Prostate gland (tissue), 2 donors: ENCODE measurements at regions not wholly inside any gene's neighbourhood (a gene's known extent, or its start where the extent isn't known, plus 50 kb on each side); places are given as distances from the start of the nearest gene placed in this dataset.

Experiments
- DNase-seq: peaks from one replicate; pipeline ENCODE4 v3.0.0-alpha.2; 2019; ENCODE audit warnings: low spot score
- H3K27ac ChIP-seq, 2 donors: fragments of 200-600 bp; sonication (generic); 2 replicates each; pipeline ENCODE4 v1.5.1; 2017 to 2019
- H3K27me3 ChIP-seq: fragments of 200-600 bp; sonication (generic); replicated peaks from 2 replicates; pipeline ENCODE4 v1.5.1; 2019; ENCODE audit not compliant: insufficient read depth
- H3K36me3 ChIP-seq, 2 donors: fragments of 200-600 bp; sonication (generic); 1 replicate in 1 of 2; 2 replicates in 1 of 2; pipeline versions ENCODE4 v1.5.1 to v1.8.1; 2017 to 2019
- H3K4me1 ChIP-seq: fragments of 200-600 bp; sonication (generic); replicated peaks from 2 replicates; pipeline ENCODE4 v1.5.1; 2019
- H3K4me3 ChIP-seq, 2 donors: fragments of 200-600 bp; sonication (generic); 2 replicates each; pipeline ENCODE4 v1.5.1; 2017 to 2019
- H3K9me3 ChIP-seq: fragments of 200-600 bp; sonication (generic); 2 replicates; pipeline ENCODE4 v1.5.1; 2017
- CTCF ChIP-seq, 4 experiments: fragments of 200-600 bp in 2 of 4; fragments of 450-650 bp in 2 of 4; sonication (generic) in 2 of 4; IDR thresholded peaks; 1 replicate in 3 of 4; 2 replicates in 1 of 4; pipeline ENCODE4 v1.5.1; 2016 to 2019; ENCODE audit warnings: antibody characterized with exemption in 4 of 4, mild to moderate bottlenecking in 2 of 4, moderate library complexity in 2 of 4
- POLR2A ChIP-seq: fragments of 450-650 bp; IDR thresholded peaks from one replicate; pipeline ENCODE4 v1.6.1; 2016; ENCODE audit warnings: antibody characterized with exemption, mild to moderate bottlenecking
- POLR2AphosphoS5 ChIP-seq: sonication (generic); formaldehyde crosslinking; IDR thresholded peaks from one replicate; pipeline ENCODE4 v1.6.1; 2017; ENCODE audit warnings: antibody characterized with exemption
- WGBS: methylation state at CpG from one replicate; pipeline ENCODE4 v1.1.5; 2018; 5-methylcytosine and 5-hydroxymethylcytosine counted together
- intact Hi-C: fragments of 100-400 bp; cut with DNase I; formaldehyde crosslinking; loops from one replicate; pipeline ENCODE4 v1.14.2; 2022

- no peak for DNase-seq
- no peak overlapping the region for H3K4me3 ChIP-seq
- H3K27ac ChIP-seq, result no peak overlapping the region
- 68% methylated on average over 4 of the region's 4 CpGs for WGBS
- no peaks in the 10 kb centered on the region for H3K4me1 ChIP-seq
- intact Hi-C loops, result no loop called here
- no peaks in the 10 kb centered on the region for H3K36me3 ChIP-seq
- no peak for TF ChIP-seq POLR2AphosphoS5
- TF ChIP-seq CTCF (IDR thresholded peaks at IDR 0.05), result no peak
- no peak for TF ChIP-seq POLR2A
- no peaks in the 10 kb centered on the region for H3K27me3 ChIP-seq
- no peaks in the 10 kb centered on the region for H3K9me3 ChIP-seq
These were observed 1020.9 kb upstream of the INTU start for GRCh38 chr4:126611900-126612299.

GRCh38 chr4:126614356-126614855 lies 1018.4 kb upstream of the INTU start:
- H3K36me3 ChIP-seq, result no peaks in the 10 kb centered on the region
- no peak overlapping the region for H3K27ac ChIP-seq
- no peaks in the 10 kb centered on the region for H3K4me1 ChIP-seq
- no peak for DNase-seq
- H3K4me3 ChIP-seq, result no peak overlapping the region
- H3K27me3 ChIP-seq, result no peaks in the 10 kb centered on the region
- H3K9me3 ChIP-seq, result no peaks in the 10 kb centered on the region
- no peak for TF ChIP-seq POLR2AphosphoS5
- TF ChIP-seq POLR2A, result no peak
- TF ChIP-seq CTCF (IDR thresholded peaks at IDR 0.05), result no peak
- WGBS, result 76% methylated on average over 8 of the region's 8 CpGs
- intact Hi-C loops, result no loop called here

- Histone ChIP-seq H3K9me3 (no peaks in the 10 kb centered on the region), H3K36me3 (no peaks in the 10 kb centered on the region), H3K4me3 (no peak overlapping the region), H3K27me3 (no peaks in the 10 kb centered on the region), H3K27ac (no peak overlapping the region), H3K4me1 (no peaks in the 10 kb centered on the region)
- 100% methylated on average over 3 of the region's 3 CpGs for WGBS
- DNase-seq, result no peak
- intact Hi-C loops, result no loop called here
- TF ChIP-seq CTCF (IDR thresholded peaks at IDR 0.05) (no peak), POLR2AphosphoS5 (no peak), POLR2A (no peak)
These were observed 1016.0 kb upstream of the INTU start for GRCh38 chr4:126616795-126617194.

GRCh38 chr4:126627255-126627654 lies 1005.5 kb upstream of the INTU start:
- H3K27ac ChIP-seq, result no peak overlapping the region
- no peak for DNase-seq
- H3K4me1 ChIP-seq, result no peaks in the 10 kb centered on the region
- intact Hi-C loops, result no loop called here
- H3K9me3 ChIP-seq, result no peaks in the 10 kb centered on the region
- TF ChIP-seq POLR2AphosphoS5 (no peak), POLR2A (no peak), CTCF (IDR thresholded peaks at IDR 0.05) (no peak)
- H3K27me3 ChIP-seq, result no peaks in the 10 kb centered on the region
- no peaks in the 10 kb centered on the region for H3K36me3 ChIP-seq
- H3K4me3 ChIP-seq, result no peak overlapping the region

GRCh38 chr4:126628933-126629332 lies 1003.8 kb upstream of the INTU start:
- intact Hi-C loops, result no loop called here
- Histone ChIP-seq H3K9me3 (no peaks in the 10 kb centered on the region), H3K27ac (no peak overlapping the region), H3K4me3 (no peak overlapping the region), H3K36me3 (no peaks in the 10 kb centered on the region), H3K27me3 (no peaks in the 10 kb centered on the region), H3K4me1 (no peaks in the 10 kb centered on the region)
- WGBS, result 94% methylated on average over 3 of the region's 3 CpGs
- TF ChIP-seq POLR2A, result no peak
- no peak for DNase-seq
